ENCODE measurements at regions not wholly inside any gene's neighbourhood (a gene's known extent, or its start where the extent isn't known, plus 50 kb on each side); places are given as distances from the start of the nearest gene placed in this dataset.
"Not testable (repeated sequence)": the region's sequence is repeated elsewhere in the genome, so short reads cannot be mapped to it uniquely, and the experiment has no call there.

- H3K9me3 ChIP-seq = no peaks in the 10 kb centered on the region
- no peak for ATAC-seq
- H3K27ac ChIP-seq = no peak overlapping the region
- no peaks in the 10 kb centered on the region for H3K27me3 ChIP-seq (ENCODE audit: low read depth)
- intact Hi-C loops (cut with DNase I) = no loop called here
- no peaks in the 10 kb centered on the region for H3K36me3 ChIP-seq
- TF ChIP-seq, protein P1, sequence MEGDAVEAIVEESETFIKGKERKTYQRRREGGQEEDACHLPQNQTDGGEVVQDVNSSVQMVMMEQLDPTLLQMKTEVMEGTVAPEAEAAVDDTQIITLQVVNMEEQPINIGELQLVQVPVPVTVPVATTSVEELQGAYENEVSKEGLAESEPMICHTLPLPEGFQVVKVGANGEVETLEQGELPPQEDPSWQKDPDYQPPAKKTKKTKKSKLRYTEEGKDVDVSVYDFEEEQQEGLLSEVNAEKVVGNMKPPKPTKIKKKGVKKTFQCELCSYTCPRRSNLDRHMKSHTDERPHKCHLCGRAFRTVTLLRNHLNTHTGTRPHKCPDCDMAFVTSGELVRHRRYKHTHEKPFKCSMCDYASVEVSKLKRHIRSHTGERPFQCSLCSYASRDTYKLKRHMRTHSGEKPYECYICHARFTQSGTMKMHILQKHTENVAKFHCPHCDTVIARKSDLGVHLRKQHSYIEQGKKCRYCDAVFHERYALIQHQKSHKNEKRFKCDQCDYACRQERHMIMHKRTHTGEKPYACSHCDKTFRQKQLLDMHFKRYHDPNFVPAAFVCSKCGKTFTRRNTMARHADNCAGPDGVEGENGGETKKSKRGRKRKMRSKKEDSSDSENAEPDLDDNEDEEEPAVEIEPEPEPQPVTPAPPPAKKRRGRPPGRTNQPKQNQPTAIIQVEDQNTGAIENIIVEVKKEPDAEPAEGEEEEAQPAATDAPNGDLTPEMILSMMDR (IDR thresholded peaks at IDR 0.05) = no peak
- no peaks in the 10 kb centered on the region for H3K4me1 ChIP-seq
- H3K4me3 ChIP-seq = no peak overlapping the region
- DNase-seq = no peak
Observed at GRCh38 chr3:115401298-115401697, 222.0 kb upstream of the GAP43 start.

DNA sequence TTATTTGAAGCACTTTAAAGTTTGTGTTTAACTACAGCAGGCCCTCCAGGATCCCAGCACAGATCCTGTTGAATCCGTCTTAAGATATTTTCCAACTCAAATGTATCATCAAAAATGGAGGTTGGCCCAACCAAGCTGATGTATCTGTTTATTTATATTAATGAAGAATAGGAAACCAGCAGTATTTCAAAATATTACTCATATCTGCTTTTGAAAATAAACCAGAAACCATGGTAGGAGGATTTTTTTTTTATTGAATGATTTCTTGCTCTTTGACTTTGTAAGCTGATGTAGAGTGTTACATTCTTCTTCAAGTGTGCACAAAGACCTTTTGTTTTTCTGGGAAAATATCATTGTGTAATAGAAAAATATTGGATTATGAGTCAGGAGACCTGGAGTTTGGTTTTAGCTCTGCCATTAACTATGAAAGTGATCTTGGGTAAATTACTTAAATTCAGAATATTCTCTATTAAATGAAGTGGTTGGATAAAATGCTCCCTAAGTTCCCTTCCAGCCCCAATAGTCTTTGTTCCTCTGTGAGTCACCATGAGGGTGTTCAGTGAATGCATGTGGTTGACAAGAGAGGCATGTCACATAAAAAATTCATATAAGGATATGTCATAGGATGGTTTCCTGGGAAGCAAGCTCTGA, 221.3 kb upstream of the GAP43 start:
- intact Hi-C loops (cut with DNase I) = no loop called here
- ATAC-seq (no peak), DNase-seq (no peak)
- no peaks in the 10 kb centered on the region for H3K27me3 ChIP-seq (ENCODE audit: low read depth)
- H3K9me3 ChIP-seq = no peaks in the 10 kb centered on the region
- H3K27ac ChIP-seq = no peak overlapping the region
- no peaks in the 10 kb centered on the region for H3K4me1 ChIP-seq
- TF ChIP-seq, protein P1 (IDR thresholded peaks at IDR 0.05) = no peak
- H3K36me3 ChIP-seq = no peaks in the 10 kb centered on the region
- no peak overlapping the region for H3K4me3 ChIP-seq

DNA sequence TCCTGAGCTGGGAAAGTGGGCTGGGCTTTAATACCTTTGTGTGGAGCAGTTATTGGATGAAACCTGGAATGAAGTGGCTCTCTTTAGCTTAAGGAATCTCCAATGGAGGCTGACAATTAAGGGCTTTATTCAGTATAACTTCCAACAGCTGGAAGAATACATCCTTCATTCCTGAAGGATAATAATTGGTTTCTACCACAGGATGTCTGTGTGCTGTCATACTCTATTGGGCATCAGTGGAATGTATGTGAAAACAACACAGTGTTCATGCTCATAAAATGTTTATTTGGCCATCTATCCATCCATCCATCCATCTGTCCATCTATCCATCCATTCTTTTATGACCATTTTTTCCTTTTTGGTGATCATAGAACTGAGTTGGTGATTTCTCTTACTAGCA, 220.7 kb upstream of the GAP43 start:
- DNase-seq (no peak), ATAC-seq (no peak)
- H3K4me3 ChIP-seq = no peak overlapping the region
- H3K36me3 ChIP-seq = no peaks in the 10 kb centered on the region
- H3K27me3 ChIP-seq (ENCODE audit: low read depth) = no peaks in the 10 kb centered on the region
- intact Hi-C loops (cut with DNase I) = no loop called here
- no peak overlapping the region for H3K27ac ChIP-seq
- H3K9me3 ChIP-seq = no peaks in the 10 kb centered on the region
- TF ChIP-seq, protein P1 (IDR thresholded peaks at IDR 0.05) = no peak
- H3K4me1 ChIP-seq = no peaks in the 10 kb centered on the region

- ATAC-seq = no peak
- intact Hi-C loops (cut with DNase I) = no loop called here
Observed at GRCh38 chr3:115403786-115404185, 219.5 kb upstream of the GAP43 start.

GRCh38 chr3:115409596-115409995, 213.7 kb upstream of the GAP43 start:
- Histone ChIP-seq H3K27me3 (ENCODE audit: low read depth) (no peaks in the 10 kb centered on the region), H3K9me3 (no peaks in the 10 kb centered on the region), H3K27ac (no peak overlapping the region), H3K4me1 (no peaks in the 10 kb centered on the region), H3K4me3 (no peak overlapping the region), H3K36me3 (no peaks in the 10 kb centered on the region)
- intact Hi-C loops (cut with DNase I) = no loop called here
- TF ChIP-seq, protein P1 (IDR thresholded peaks at IDR 0.05) = no peak
- DNase-seq = no peak
- no peak for ATAC-seq

More at GRCh38 chr3:115403786-115404185, 219.5 kb upstream of the GAP43 start:
- Histone ChIP-seq H3K36me3 (no peaks in the 10 kb centered on the region), H3K9me3 (no peaks in the 10 kb centered on the region), H3K27ac (no peak overlapping the region), H3K4me3 (no peak overlapping the region), H3K4me1 (no peaks in the 10 kb centered on the region), H3K27me3 (ENCODE audit: low read depth) (no peaks in the 10 kb centered on the region)
- DNase-seq = no peak
- TF ChIP-seq, protein P1 (IDR thresholded peaks at IDR 0.05) = no peak

GRCh38 chr3:115414610-115415009, 208.7 kb upstream of the GAP43 start:
- H3K36me3 ChIP-seq; DNase-seq; H3K27me3 ChIP-seq (ENCODE audit: low read depth); H3K9me3 ChIP-seq; ATAC-seq; H3K4me3 ChIP-seq; intact Hi-C loops (cut with DNase I); H3K27ac ChIP-seq; H3K4me1 ChIP-seq: not testable (repeated sequence)

Data from lower lobe of right lung (tissue), 2 donors.